GM12872 (cell line): ENCODE measurements at regions not wholly inside any gene's neighbourhood (a gene's known extent, or its start where the extent isn't known, plus 50 kb on each side); places are given as distances from the start of the nearest gene placed in this dataset.

ENCODE experiments used
- CTCF ChIP-seq: IDR thresholded peaks from 3 replicates; pipeline ENCODE4 v1.5.1; 2011; ENCODE audit warnings: low read depth, mild to moderate bottlenecking, low read length, moderate library complexity; ENCODE audit not compliant: insufficient read depth

- no peak for TF ChIP-seq CTCF
Measured at GRCh38 chr2:66059332-66059731, 375.6 kb upstream of the MEIS1 start.

GRCh38 chr2:66058675-66059074, 376.2 kb upstream of the MEIS1 start:
- no peak for TF ChIP-seq CTCF

GRCh38 chr2:66057844-66058243, 377.1 kb upstream of the MEIS1 start:
- no peak for TF ChIP-seq CTCF

- no peak for TF ChIP-seq CTCF
Measured at GRCh38 chr2:66050392-66050791, 384.5 kb upstream of the MEIS1 start.

- TF ChIP-seq CTCF = no peak
Measured at GRCh38 chr2:66048667-66049066, 386.3 kb upstream of the MEIS1 start.

- no peak for TF ChIP-seq CTCF
Measured at GRCh38 chr2:66041902-66042657, 392.8 kb upstream of the MEIS1 start.

- no peak for TF ChIP-seq CTCF
Measured at GRCh38 chr2:66036948-66037347, 398.0 kb upstream of the MEIS1 start.
